GM12878 (cell line): ENCODE measurements at regions not wholly inside any gene's neighbourhood (a gene's known extent, or its start where the extent isn't known, plus 50 kb on each side); places are given as distances from the start of the nearest gene placed in this dataset.

Experiments used
- ATAC-seq: fragments of 200-7000 bp; cut with Tn5 transposase; 3 replicates; pipeline ENCODE4 v1.9.1; 2020; ENCODE audit warnings: mild to moderate bottlenecking, moderate library complexity
- BruUV-seq: library from RNA; stranded (reverse); fragments of 400-500 nt; replicated peaks from 2 replicates; lab custom pipeline; 2021; lab: Mats Ljungman, UMichigan
- CTCF ChIA-PET: fragments of 300-600 bp; sonication (Branson Sonifier 250); formaldehyde crosslinking; extraction: SDS; loops from one replicate; lab custom pipeline; 2021; ENCODE audit warnings: inconsistent platforms; lab: Yijun Ruan, JAX
- POLR2A ChIA-PET: fragments of 350-600 bp; formaldehyde crosslinking; extraction: SDS; loops from one replicate; lab custom pipeline; 2021; ENCODE audit warnings: inconsistent platforms; lab: Charles Lee
- RAD21 ChIA-PET: fragments of 300-600 bp; sonication (Branson Sonifier 250); formaldehyde crosslinking; loops from one replicate; lab custom pipeline; 2023; ENCODE audit warnings: antibody characterized with exemption; ENCODE audit not compliant: unreplicated experiment; lab: Charles Lee
- SMC1A ChIA-PET: fragments of 300-600 bp; sonication (Branson Sonifier 250); formaldehyde crosslinking; loops from one replicate; lab custom pipeline; 2023; ENCODE audit not compliant: unreplicated experiment, uncharacterized antibody; lab: Charles Lee
- DNase-seq: peaks from one replicate; pipeline ENCODE4 v3.0.0-alpha.2; 2011; ENCODE audit warnings: low read depth, low spot score
- FAIRE-seq: peaks from 3 replicates; lab custom pipeline; 2011; peaks lifted over from hg19 to GRCh38; lab: Jason Lieb, UNC
- H2AFZ ChIP-seq: 2 replicates; pipeline ENCODE4 v1.6.0; 2011; ENCODE audit warnings: low read depth, low read length, control low read depth; ENCODE audit not compliant: control insufficient read depth
- H3K27ac ChIP-seq: 2 replicates; pipeline ENCODE4 v1.5.1; 2011; ENCODE audit warnings: control low read depth; ENCODE audit not compliant: control insufficient read depth, insufficient read depth
- H3K27me3 ChIP-seq, 2 experiments: replicated peaks in 1 of 2; 2 replicates each; pipeline versions ENCODE4 v1.6.0 to v1.6.1; 2011; ENCODE audit warnings: low read length in 1 of 2; ENCODE audit not compliant: control insufficient read depth in 2 of 2, insufficient read depth in 2 of 2
- H3K36me3 ChIP-seq, 2 experiments: 2 replicates each; pipeline ENCODE4 v1.5.1; 2011; ENCODE audit warnings: low read length in 1 of 2; ENCODE audit not compliant: control insufficient read depth in 2 of 2, insufficient read depth in 2 of 2
- H3K4me1 ChIP-seq: 2 replicates; pipeline ENCODE4 v1.6.1; 2011; ENCODE audit warnings: mild to moderate bottlenecking, low read length, moderate library complexity, mixed read lengths; ENCODE audit not compliant: control insufficient read depth, insufficient read depth
- H3K4me2 ChIP-seq: 2 replicates; pipeline ENCODE4 v1.6.0; 2011; ENCODE audit warnings: control low read depth; ENCODE audit not compliant: control insufficient read depth, insufficient read depth
- H3K4me3 ChIP-seq: fragments of 200-600 bp; sonication (generic); 2 replicates; pipeline ENCODE4 v1.5.1; 2016
- H3K79me2 ChIP-seq: 2 replicates; pipeline ENCODE4 v1.6.0; 2011; ENCODE audit warnings: low read length; ENCODE audit not compliant: control insufficient read depth, insufficient read depth
- H3K9ac ChIP-seq: 2 replicates; pipeline ENCODE4 v1.8.0; 2011; ENCODE audit warnings: low read length, control low read depth, mixed read lengths; ENCODE audit not compliant: control insufficient read depth, insufficient read depth
- H3K9me3 ChIP-seq: replicated peaks from 3 replicates; pipeline ENCODE4 v1.5.1; 2011; ENCODE audit warnings: mild to moderate bottlenecking, low read length; ENCODE audit not compliant: control insufficient read depth, insufficient read depth
- H4K20me1 ChIP-seq: 2 replicates; pipeline ENCODE4 v1.6.0; 2011; ENCODE audit not compliant: control insufficient read depth, insufficient read depth
- ASH2L ChIP-seq: fragments of 300-600, 200-600 bp; sonication (generic); IDR thresholded peaks from 2 replicates; pipeline ENCODE4 v1.6.1; 2017; ENCODE audit warnings: low read depth, mild to moderate bottlenecking, borderline replicate concordance
- CBFB ChIP-seq: IDR thresholded peaks from 2 replicates; pipeline ENCODE4 v1.6.1; 2016; ENCODE audit warnings: antibody characterized with exemption, low read depth
- CHD2 ChIP-seq: IDR thresholded peaks from 2 replicates; pipeline ENCODE4 v1.6.1; 2011; ENCODE audit warnings: low read depth, low read length, improper control_type of control experiment, borderline replicate concordance
- EZH2 ChIP-seq: IDR thresholded peaks from 2 replicates; pipeline ENCODE4 v1.6.1; 2012; ENCODE audit warnings: low read depth, mild to moderate bottlenecking, control low read depth, inconsistent platforms, low read length, borderline replicate concordance; ENCODE audit not compliant: control insufficient read depth
- FOS ChIP-seq: IDR thresholded peaks from 3 replicates; pipeline ENCODE4 v1.6.1; 2011; ENCODE audit warnings: borderline replicate concordance; ENCODE audit not compliant: insufficient read length; ENCODE audit errors: extremely low read depth
- NRF1 ChIP-seq: conservative IDR thresholded peaks from 2 replicates; pipeline ENCODE4 v1.6.1; 2011; ENCODE audit warnings: mild to moderate bottlenecking, low read depth, low read length, improper control_type of control experiment
- PAX5 ChIP-seq: IDR thresholded peaks from 2 replicates; pipeline ENCODE4 v1.6.1; 2011; ENCODE audit warnings: low read depth, low read length, borderline replicate concordance
- PAX8 ChIP-seq: fragments of 450-650 bp; IDR thresholded peaks from 2 replicates; pipeline ENCODE4 v1.6.1; 2017; ENCODE audit warnings: mild to moderate bottlenecking, moderate library complexity
- POLR2A ChIP-seq: IDR thresholded peaks from 2 replicates; pipeline ENCODE4 v1.6.1; 2011; ENCODE audit warnings: low read depth, mild to moderate bottlenecking, low read length
- RUNX3 ChIP-seq: IDR thresholded peaks from 2 replicates; pipeline ENCODE4 v1.6.1; 2012; ENCODE audit warnings: low read length, inconsistent platforms
- SREBF1 ChIP-seq: IDR thresholded peaks from 2 replicates; pipeline ENCODE4 v1.6.1; 2012; ENCODE audit warnings: mild to moderate bottlenecking, low read length
- TBL1XR1 ChIP-seq: IDR thresholded peaks from 2 replicates; pipeline ENCODE4 v1.6.1; 2012; ENCODE audit warnings: low read depth, low read length, improper control_type of control experiment
- TCF12 ChIP-seq: IDR thresholded peaks from 2 replicates; pipeline ENCODE4 v1.6.1; 2011; ENCODE audit warnings: low read depth, mild to moderate bottlenecking, low read length
- ZBED1 ChIP-seq: IDR thresholded peaks from 2 replicates; pipeline ENCODE4 v1.6.1; 2016; ENCODE audit warnings: borderline replicate concordance
- ZBTB4 ChIP-seq: fragments of 450-650 bp; formaldehyde crosslinking; IDR thresholded peaks from 2 replicates; pipeline ENCODE4 v1.4.0; 2022; ENCODE audit warnings: mild to moderate bottlenecking, moderate library complexity
- ZNF24 ChIP-seq: fragments of 450-650 bp; IDR thresholded peaks from 2 replicates; pipeline ENCODE4 v1.6.1; 2017; ENCODE audit warnings: antibody characterized with exemption, mild to moderate bottlenecking
- ZNF274 ChIP-seq: IDR thresholded peaks from one replicate; pipeline ENCODE4 v1.8.0; 2011; ENCODE audit not compliant: insufficient read length, insufficient read depth
- ZNF384 ChIP-seq: IDR thresholded peaks from 2 replicates; pipeline ENCODE4 v1.6.1; 2012; ENCODE audit warnings: low read depth, mild to moderate bottlenecking, low read length, improper control_type of control experiment, borderline replicate concordance
- ZSCAN29 ChIP-seq: fragments of 450-650 bp; IDR thresholded peaks from 2 replicates; pipeline ENCODE4 v1.6.1; 2017; ENCODE audit warnings: mild to moderate bottlenecking, moderate library complexity
- WGBS: methylation state at CpG from one replicate; pipeline ENCODE4 v1.1.6; 2016; ENCODE audit warnings: low lambda C conversion rate; ENCODE audit not compliant: insufficient replicate concordance, insufficient coverage; ENCODE audit errors: missing lambda C conversion rate; 5-methylcytosine and 5-hydroxymethylcytosine counted together
- in situ Hi-C: fragments of 300-500 bp; cut with MboI; formaldehyde crosslinking; loops from 9 replicates; pipeline ENCODE4 v1.14.3; 2018; ENCODE audit warnings: mixed read lengths
- intact Hi-C: fragments of 100-400 bp; cut with micrococcal nuclease; formaldehyde crosslinking; loops from one replicate; pipeline ENCODE4 v1.14.2; 2022; ENCODE audit not compliant: unreplicated experiment
- TF ChIP-seq, protein P1 (sequence below): fragments of 450-650 bp; IDR thresholded peaks from 2 replicates; pipeline ENCODE4 v1.6.1; 2017; ENCODE audit warnings: low read depth, mild to moderate bottlenecking, moderate library complexity
- TF ChIP-seq, protein P2 (sequence below): fragments of 450-650 bp; IDR thresholded peaks from 2 replicates; pipeline ENCODE4 v1.6.1; 2016; ENCODE audit warnings: mild to moderate bottlenecking

- TF ChIP-seq ZNF274 (no peak), TCF12 (no peak), PAX8 (no peak), EZH2 (no peak), NRF1 (no peak), CHD2 (no peak), ZSCAN29 (no peak), ZBTB4 (no peak), ZNF24 (no peak)
Observed at GRCh38 chr14:84894254-84894653, 635.7 kb upstream of the FLRT2 start (continued).

DNA sequence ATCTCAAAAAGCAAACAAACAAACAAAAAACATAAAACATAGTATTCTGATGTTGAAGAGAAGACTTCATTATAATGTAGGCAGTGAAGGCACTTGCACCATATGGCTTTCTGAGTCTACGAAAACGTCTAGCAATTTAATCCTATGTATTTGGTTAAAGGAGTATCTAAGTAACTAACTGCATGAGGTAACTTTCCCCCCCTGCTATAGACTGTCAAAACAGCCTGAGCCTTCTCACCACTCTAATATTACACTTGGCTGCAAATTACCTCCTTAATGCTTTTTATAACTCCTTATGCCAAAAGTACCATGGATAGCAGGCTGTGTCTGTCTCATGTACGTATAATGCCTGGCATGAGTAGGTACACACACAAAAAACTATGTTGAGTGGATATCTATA is 607.6 kb upstream of the FLRT2 start:
- intact Hi-C loops (no loop called here), in situ Hi-C loops (no loop called here)
- WGBS = 18% methylated on average over 3 of the region's 3 CpGs
- no peak overlapping the region for H3K9ac ChIP-seq
- no peaks in the 10 kb centered on the region for H3K27me3 ChIP-seq
- no peaks in the 10 kb centered on the region for H4K20me1 ChIP-seq
- no peaks in the 10 kb centered on the region for H3K4me1 ChIP-seq
- no TSS peak for BruUV-seq
- RAD21 ChIA-PET = no interaction called here
- no peak overlapping the region for H2AFZ ChIP-seq
- SMC1A ChIA-PET = no interaction called here
- ATAC-seq (no peak), DNase-seq (no peak), FAIRE-seq (no peak)
- H3K27ac ChIP-seq = no peak overlapping the region
- no peaks in the 10 kb centered on the region for H3K9me3 ChIP-seq
- no peak overlapping the region for H3K4me2 ChIP-seq
- H3K4me3 ChIP-seq = no peak overlapping the region
- POLR2A ChIA-PET = no interaction called here
- H3K36me3 ChIP-seq = no peaks in the 10 kb centered on the region
- no peaks in the 10 kb centered on the region for H3K79me2 ChIP-seq
- CTCF ChIA-PET = no interaction called here
- no peak for TF ChIP-seq ZBED1
- TF ChIP-seq FOS = no peak
- no peak for TF ChIP-seq CBFB
- TF ChIP-seq, protein P1, sequence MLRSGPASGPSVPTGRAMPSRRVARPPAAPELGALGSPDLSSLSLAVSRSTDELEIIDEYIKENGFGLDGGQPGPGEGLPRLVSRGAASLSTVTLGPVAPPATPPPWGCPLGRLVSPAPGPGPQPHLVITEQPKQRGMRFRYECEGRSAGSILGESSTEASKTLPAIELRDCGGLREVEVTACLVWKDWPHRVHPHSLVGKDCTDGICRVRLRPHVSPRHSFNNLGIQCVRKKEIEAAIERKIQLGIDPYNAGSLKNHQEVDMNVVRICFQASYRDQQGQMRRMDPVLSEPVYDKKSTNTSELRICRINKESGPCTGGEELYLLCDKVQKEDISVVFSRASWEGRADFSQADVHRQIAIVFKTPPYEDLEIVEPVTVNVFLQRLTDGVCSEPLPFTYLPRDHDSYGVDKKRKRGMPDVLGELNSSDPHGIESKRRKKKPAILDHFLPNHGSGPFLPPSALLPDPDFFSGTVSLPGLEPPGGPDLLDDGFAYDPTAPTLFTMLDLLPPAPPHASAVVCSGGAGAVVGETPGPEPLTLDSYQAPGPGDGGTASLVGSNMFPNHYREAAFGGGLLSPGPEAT = no peak
- no peak for TF ChIP-seq POLR2A
- no peak for TF ChIP-seq ZNF384
- TF ChIP-seq RUNX3 = no peak
- TF ChIP-seq PAX5 = no peak
- TF ChIP-seq SREBF1 = no peak
- TF ChIP-seq TBL1XR1 = no peak
- TF ChIP-seq, protein P2, sequence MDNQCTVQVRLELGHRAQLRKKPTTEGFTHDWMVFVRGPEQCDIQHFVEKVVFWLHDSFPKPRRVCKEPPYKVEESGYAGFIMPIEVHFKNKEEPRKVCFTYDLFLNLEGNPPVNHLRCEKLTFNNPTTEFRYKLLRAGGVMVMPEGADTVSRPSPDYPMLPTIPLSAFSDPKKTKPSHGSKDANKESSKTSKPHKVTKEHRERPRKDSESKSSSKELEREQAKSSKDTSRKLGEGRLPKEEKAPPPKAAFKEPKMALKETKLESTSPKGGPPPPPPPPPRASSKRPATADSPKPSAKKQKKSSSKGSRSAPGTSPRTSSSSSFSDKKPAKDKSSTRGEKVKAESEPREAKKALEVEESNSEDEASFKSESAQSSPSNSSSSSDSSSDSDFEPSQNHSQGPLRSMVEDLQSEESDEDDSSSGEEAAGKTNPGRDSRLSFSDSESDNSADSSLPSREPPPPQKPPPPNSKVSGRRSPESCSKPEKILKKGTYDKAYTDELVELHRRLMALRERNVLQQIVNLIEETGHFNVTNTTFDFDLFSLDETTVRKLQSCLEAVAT = no peak
- TF ChIP-seq ASH2L = no peak
